ENCODE measurements at regions not wholly inside any gene's neighbourhood (a gene's known extent, or its start where the extent isn't known, plus 50 kb on each side); places are given as distances from the start of the nearest gene placed in this dataset.

GRCh38 chr13:20348018-20348417 is 115.9 kb upstream of the GJB6 start:
- FAIRE-seq (no peak), ATAC-seq (no peak), DNase-seq (ENCODE audit: low read depth, low spot score) (no peak)
- in situ Hi-C loops (cut with MboI): no loop called here
- Histone ChIP-seq H2AFZ (ENCODE audit: control insufficient read depth, low read depth, low read length) (no peak overlapping the region), H3K79me2 (ENCODE audit: control insufficient read depth, insufficient read depth, low read length) (no peaks in the 10 kb centered on the region), H3K27me3 (replicated peaks in 1 of 2; ENCODE audit: control insufficient read depth in 2 of 2, insufficient read depth in 2 of 2, low read length in 1 of 2) (no peaks in the 10 kb centered on the region), H3K9me3 (replicated peaks; ENCODE audit: control insufficient read depth, insufficient read depth, low read length) (no peaks in the 10 kb centered on the region), H3K36me3 (ENCODE audit: control insufficient read depth in 2 of 2, insufficient read depth in 2 of 2, low read length in 1 of 2) (no peaks in the 10 kb centered on the region), H3K27ac (ENCODE audit: control insufficient read depth, insufficient read depth) (no peak overlapping the region), H3K4me2 (ENCODE audit: control insufficient read depth, insufficient read depth) (no peak overlapping the region), H4K20me1 (ENCODE audit: control insufficient read depth, insufficient read depth) (no peaks in the 10 kb centered on the region), H3K4me1 (ENCODE audit: control insufficient read depth, insufficient read depth, low read length) (no peaks in the 10 kb centered on the region), H3K9ac (ENCODE audit: control insufficient read depth, insufficient read depth, low read length) (no peak overlapping the region), H3K4me3 (no peak overlapping the region)
- TF ChIP-seq ESRRA (IDR thresholded peaks at IDR 0.05; ENCODE audit: low read length): no peak
- no peak for TF ChIP-seq IKZF2 (IDR thresholded peaks at IDR 0.05)
- TF ChIP-seq MYC (IDR thresholded peaks at IDR 0.05; ENCODE audit: insufficient read depth, insufficient read length, insufficient replicate concordance, low read length, severe bottlenecking): no peak
- TF ChIP-seq TAF1 (IDR thresholded peaks at IDR 0.05; ENCODE audit: borderline replicate concordance, low read depth, low read length): no peak
- TF ChIP-seq KDM1A (IDR thresholded peaks at IDR 0.05; ENCODE audit: borderline replicate concordance): no peak
- no peak for TF ChIP-seq YY1 (IDR thresholded peaks at IDR 0.05; ENCODE audit: low read depth, low read length)
- no peak for TF ChIP-seq SUZ12 (IDR thresholded peaks at IDR 0.05; ENCODE audit: unreplicated experiment)
- no peak for TF ChIP-seq BCL3 (IDR thresholded peaks at IDR 0.05; ENCODE audit: borderline replicate concordance, insufficient read depth, low read depth, low read length, poor library complexity, severe bottlenecking)
- TF ChIP-seq GABPA (IDR thresholded peaks at IDR 0.05; ENCODE audit: low read depth): no peak
- intact Hi-C loops (cut with micrococcal nuclease; ENCODE audit: unreplicated experiment): no loop called here
- 84% methylated on average over 10 of the region's 10 CpGs for WGBS (ENCODE audit: insufficient coverage, insufficient replicate concordance, low lambda C conversion rate, missing lambda C conversion rate)
- no TSS peak for BruUV-seq (replicated peaks)
- RAD21 ChIA-PET (ENCODE audit: unreplicated experiment): no interaction called here
- CTCF ChIA-PET: no interaction called here
- POLR2A ChIA-PET: no interaction called here
- SMC1A ChIA-PET (ENCODE audit: uncharacterized antibody, unreplicated experiment): no interaction called here
